Panc1 (cell line): ENCODE measurements at regions not wholly inside any gene's neighbourhood (a gene's known extent, or its start where the extent isn't known, plus 50 kb on each side); places are given as distances from the start of the nearest gene placed in this dataset.

Experiments
- ATAC-seq: fragments of 200-7000 bp; cut with Tn5 transposase; 2 replicates; pipeline ENCODE4 v1.9.1; 2020; ENCODE audit warnings: mild to moderate bottlenecking, moderate library complexity
- BruUV-seq: library from RNA; stranded (reverse); fragments of 400-500 nt; replicated peaks from 2 replicates; lab custom pipeline; 2021; lab: Mats Ljungman, UMichigan
- CTCF ChIA-PET: fragments of 300-600 bp; sonication (Branson Sonifier 250); formaldehyde crosslinking; loops from one replicate; lab custom pipeline; 2022; ENCODE audit warnings: antibody characterized with exemption; lab: Charles Lee
- POLR2A ChIA-PET: fragments of 300-600 bp; sonication (Branson Sonifier 250); formaldehyde crosslinking; loops from one replicate; lab custom pipeline; 2022; ENCODE audit warnings: antibody characterized with exemption; lab: Charles Lee
- DNase-seq: peaks from one replicate; pipeline ENCODE4 v3.0.0-alpha.2; 2010; ENCODE audit warnings: low read depth, low spot score
- H3K27ac ChIP-seq: 2 replicates; pipeline ENCODE4 v1.5.1; 2011; ENCODE audit warnings: mild to moderate bottlenecking, low read length, inconsistent platforms
- H3K27me3 ChIP-seq: fragments of 200-500 bp; sonication (Bioruptor generic); 2 replicates; pipeline ENCODE4 v1.6.0; 2014; ENCODE audit warnings: low read length, inconsistent platforms; ENCODE audit not compliant: control insufficient read depth, insufficient read depth
- H3K36me3 ChIP-seq: fragments of 200-500 bp; sonication (Bioruptor generic); 2 replicates; pipeline ENCODE4 v1.5.1; 2014; ENCODE audit warnings: inconsistent platforms, mild to moderate bottlenecking, low read length, moderate library complexity; ENCODE audit not compliant: control insufficient read depth, insufficient read depth
- H3K4me1 ChIP-seq: 2 replicates; pipeline ENCODE4 v1.5.1; 2011; ENCODE audit warnings: inconsistent platforms, mild to moderate bottlenecking, low read length, moderate library complexity; ENCODE audit not compliant: control insufficient read depth, insufficient read depth
- H3K4me3 ChIP-seq, 2 experiments: 2 replicates each; pipeline ENCODE4 v1.5.1; 2011 to 2012; ENCODE audit warnings: low read depth in 2 of 2, low read length in 2 of 2, mild to moderate bottlenecking in 2 of 2, inconsistent platforms in 1 of 2, moderate library complexity in 1 of 2
- H3K9me3 ChIP-seq: fragments of 200-500 bp; sonication (Bioruptor generic); 2 replicates; pipeline ENCODE4 v1.5.1; 2014; ENCODE audit warnings: low read depth, mild to moderate bottlenecking, inconsistent platforms, low read length, moderate library complexity; ENCODE audit not compliant: control insufficient read depth, insufficient read depth
- CTCF ChIP-seq: fragments of 450-650 bp; IDR thresholded peaks from 2 replicates; pipeline ENCODE4 v1.5.1; 2017; ENCODE audit warnings: mild to moderate bottlenecking
- POLR2AphosphoS5 ChIP-seq: IDR thresholded peaks from 2 replicates; pipeline ENCODE4 v1.6.1; 2012; ENCODE audit warnings: mild to moderate bottlenecking, low read depth, low read length, moderate library complexity
- REST ChIP-seq, 2 experiments: IDR thresholded peaks; 2 replicates each; pipeline ENCODE4 v1.6.1; 2011 to 2012; ENCODE audit warnings: low read depth in 2 of 2, control low read depth in 1 of 2, low read length in 1 of 2, mild to moderate bottlenecking in 1 of 2, moderate library complexity in 1 of 2; ENCODE audit not compliant: insufficient read depth in 1 of 2
- SIN3A ChIP-seq: IDR thresholded peaks from 2 replicates; pipeline ENCODE4 v1.6.1; 2012; ENCODE audit warnings: low read depth, mild to moderate bottlenecking, low read length, moderate library complexity, borderline replicate concordance; ENCODE audit not compliant: insufficient read depth
- TCF7L2 ChIP-seq: IDR thresholded peaks from 2 replicates; pipeline ENCODE4 v1.6.1; 2011; ENCODE audit warnings: mild to moderate bottlenecking, low read depth, low read length, inconsistent platforms
- in situ Hi-C: cut with HindIII; loops from 2 replicates; pipeline ENCODE4 v1.10.0; 2016; ENCODE audit warnings: low sequenced_read_pairs, low pct_unique_long_range_greater_than_20kb
- intact Hi-C: fragments of 100-400 bp; cut with micrococcal nuclease; formaldehyde crosslinking; loops from one replicate; pipeline ENCODE4 v1.10.0; 2022; ENCODE audit not compliant: unreplicated experiment

GRCh38 chr7:112995059-112995824, 91.4 kb downstream of the GPR85 start:
- H3K4me3 ChIP-seq, result no peak overlapping the region
- TF ChIP-seq TCF7L2 (no peak), POLR2AphosphoS5 (no peak), REST (IDR thresholded peaks at IDR 0.05; ENCODE audit: insufficient read depth in 1 of 2, low read depth in 2 of 2, low read length in 1 of 2) (no peak)
- no peaks in the 10 kb centered on the region for H3K4me1 ChIP-seq
- no peaks in the 10 kb centered on the region for H3K9me3 ChIP-seq
- no peaks in the 10 kb centered on the region for H3K36me3 ChIP-seq
- H3K27me3 ChIP-seq, result no peaks in the 10 kb centered on the region
- no peak for ATAC-seq
- BruUV-seq, result no TSS peak
- DNase-seq, result no peak
- ChIA-PET CTCF (no interaction called here), POLR2A (no interaction called here)
- no peak overlapping the region for H3K27ac ChIP-seq
- in situ Hi-C loops (no loop called here), intact Hi-C loops (no loop called here)

GRCh38 chr7:112994656-112995055, 92.0 kb downstream of the GPR85 start:
- BruUV-seq, result no TSS peak
- no peak for DNase-seq
- no peaks in the 10 kb centered on the region for H3K9me3 ChIP-seq
- no peaks in the 10 kb centered on the region for H3K4me1 ChIP-seq
- in situ Hi-C loops, result no loop called here
- intact Hi-C loops, result no loop called here
- no peak for ATAC-seq
- no peak overlapping the region for H3K4me3 ChIP-seq
- ChIA-PET CTCF (no interaction called here), POLR2A (no interaction called here)
- H3K27ac ChIP-seq, result no peak overlapping the region
- TF ChIP-seq CTCF (no peak), POLR2AphosphoS5 (no peak), REST (IDR thresholded peaks at IDR 0.05; ENCODE audit: insufficient read depth in 1 of 2, low read depth in 2 of 2, low read length in 1 of 2) (no peak), TCF7L2 (no peak), SIN3A (no peak)
- no peaks in the 10 kb centered on the region for H3K36me3 ChIP-seq
- no peaks in the 10 kb centered on the region for H3K27me3 ChIP-seq
